Activated CD4-positive, alpha-beta T cell treated with anti-CD3 and anti-CD28 coated beads, Interleukin-2, amount 50 U/mL, for 48 hours (primary cell): ENCODE measurements at regions not wholly inside any gene's neighbourhood (a gene's known extent, or its start where the extent isn't known, plus 50 kb on each side); places are given as distances from the start of the nearest gene placed in this dataset.
"Not testable (repeated sequence)": the region's sequence is repeated elsewhere in the genome, so short reads cannot be mapped to it uniquely, and the experiment has no call there.

Experiments
- DNase-seq, 2 experiments: peaks; one replicate each; pipeline ENCODE4 v3.0.0-alpha.2; 2020

DNA sequence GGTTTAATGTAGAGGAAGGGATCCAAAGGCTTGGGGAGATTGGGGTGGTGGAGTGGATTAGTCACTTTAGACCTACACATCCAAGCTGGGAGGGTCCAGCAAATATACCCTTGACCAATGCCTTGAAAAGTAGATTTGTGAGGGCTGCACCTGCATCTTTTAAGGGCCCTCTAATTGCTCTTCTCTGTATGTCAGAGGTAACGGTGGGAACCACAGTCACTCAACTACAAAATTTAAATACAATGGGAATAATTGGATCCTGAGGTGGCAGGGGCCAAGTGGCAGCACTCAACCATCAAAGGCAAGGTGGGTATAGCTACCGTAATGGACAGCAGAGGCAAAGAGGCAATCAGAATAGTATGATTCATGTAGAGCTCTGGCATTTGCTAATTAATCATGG is 833.7 kb upstream of the ARRDC3 start:
- DNase-seq = not testable (repeated sequence)

DNA sequence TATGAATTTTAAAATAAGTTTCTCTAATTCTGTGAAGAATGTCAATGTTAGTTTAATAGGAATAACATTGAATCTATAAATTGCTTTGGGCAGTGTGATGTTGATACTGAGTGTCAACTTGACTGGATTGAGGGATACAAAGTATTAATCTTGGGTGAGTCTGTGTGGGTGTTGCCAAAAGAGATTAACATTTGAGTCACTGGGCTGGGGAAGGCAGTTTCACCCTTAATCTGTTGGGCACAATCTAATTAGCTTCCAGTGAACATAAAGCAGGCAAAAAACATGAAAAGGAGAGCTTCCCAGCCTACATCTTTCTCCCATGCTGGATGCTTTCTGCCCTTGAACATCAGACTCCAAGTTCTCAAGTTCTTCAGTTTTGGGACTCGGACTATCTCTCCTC is 832.0 kb upstream of the ARRDC3 start:
- no peak for DNase-seq

DNA sequence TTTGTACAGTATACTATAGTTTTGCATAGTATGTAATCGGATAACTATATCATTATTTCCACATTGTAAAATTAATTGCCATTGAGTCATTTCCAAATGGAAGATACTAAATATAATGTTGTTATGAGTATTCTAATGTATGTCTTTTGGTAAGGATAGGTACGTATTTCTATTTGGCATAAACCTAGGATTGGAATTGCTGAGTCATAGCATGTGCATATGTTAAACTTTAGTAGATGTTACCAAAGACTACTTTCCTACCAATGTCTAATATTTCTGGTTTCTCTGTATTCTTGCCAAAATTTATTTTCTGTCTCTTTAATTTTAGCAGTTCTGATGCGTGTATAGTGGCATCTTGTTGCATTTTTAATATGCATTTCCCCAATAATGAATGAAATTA is 825.1 kb upstream of the ARRDC3 start:
- DNase-seq = no peak

DNA sequence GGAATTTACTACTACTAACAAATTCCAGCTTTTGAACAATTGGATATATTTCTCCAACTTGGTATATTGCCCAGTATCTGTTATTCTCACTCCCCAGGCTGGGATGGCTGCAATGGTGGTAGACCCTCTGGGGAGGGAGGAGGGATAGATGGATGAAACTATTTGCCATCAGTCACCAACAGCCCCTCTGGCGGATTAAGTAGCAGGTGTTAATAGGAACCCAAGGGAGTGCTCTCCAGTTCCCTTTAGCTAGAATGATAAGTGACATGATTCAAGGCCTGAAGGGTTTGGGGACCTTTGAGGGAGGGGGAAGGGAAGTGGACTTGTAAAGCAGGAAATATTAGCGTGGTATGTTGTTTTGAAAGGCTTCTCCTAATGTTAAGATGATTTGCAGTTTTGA is 824.0 kb upstream of the ARRDC3 start:
- no peak for DNase-seq

DNA sequence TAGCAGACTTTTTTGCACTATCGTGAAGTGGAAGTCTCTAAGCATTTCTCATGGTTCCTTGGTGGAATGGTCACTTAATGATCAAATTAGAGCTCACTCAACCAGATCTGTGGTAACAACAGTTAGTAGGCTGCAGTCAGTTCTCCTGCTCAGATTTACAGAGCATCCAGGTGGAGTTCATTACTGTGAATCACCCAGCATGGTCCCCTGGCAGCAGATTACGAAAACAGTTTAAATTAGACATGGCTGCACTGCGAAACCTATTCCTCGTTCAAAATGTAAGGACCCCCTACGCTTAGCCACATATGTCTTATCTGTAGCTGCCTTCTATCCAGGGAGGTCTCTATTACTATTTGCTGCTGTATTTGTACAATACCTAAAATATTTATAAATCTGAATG is 823.6 kb upstream of the ARRDC3 start:
- DNase-seq = no peak

DNA sequence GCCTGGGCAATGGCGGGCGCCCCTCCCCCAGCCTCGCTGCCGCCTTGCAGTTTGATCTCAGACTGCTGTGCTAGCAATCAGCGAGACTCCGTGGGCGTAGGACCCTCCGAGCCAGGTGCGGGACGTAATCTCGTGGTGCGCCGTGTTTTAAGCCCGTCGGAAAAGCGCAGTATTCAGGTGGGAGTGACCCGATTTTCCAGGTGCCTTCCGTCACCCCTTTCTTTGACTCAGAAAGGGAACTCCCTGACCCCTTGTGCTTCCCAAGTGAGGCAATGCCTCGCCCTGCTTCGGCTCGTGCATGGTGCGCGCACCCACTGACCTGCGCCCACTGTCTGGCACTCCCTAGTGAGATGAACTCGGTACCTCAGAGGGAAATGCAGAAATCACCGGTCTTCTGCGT is 815.9 kb upstream of the ARRDC3 start:
- not testable (repeated sequence) for DNase-seq

DNA sequence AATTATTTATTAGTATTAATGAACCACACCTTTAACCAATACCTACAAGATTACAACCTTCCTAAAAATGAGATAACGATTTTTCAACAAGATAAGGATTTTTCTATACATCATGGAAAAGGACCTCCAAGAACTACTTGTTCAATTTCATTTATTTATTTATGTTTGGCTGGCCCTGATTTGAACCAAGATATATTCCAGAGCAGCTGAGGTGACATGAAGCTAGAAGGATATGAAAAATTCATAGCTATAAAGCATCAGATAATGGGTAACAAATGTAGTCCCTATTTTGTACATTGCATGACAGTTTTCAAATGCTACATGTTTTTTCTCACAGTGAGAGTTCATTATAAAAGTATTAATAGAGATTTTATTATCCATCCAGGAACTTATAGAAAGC is 798.5 kb upstream of the ARRDC3 start:
- DNase-seq = no peak

DNA sequence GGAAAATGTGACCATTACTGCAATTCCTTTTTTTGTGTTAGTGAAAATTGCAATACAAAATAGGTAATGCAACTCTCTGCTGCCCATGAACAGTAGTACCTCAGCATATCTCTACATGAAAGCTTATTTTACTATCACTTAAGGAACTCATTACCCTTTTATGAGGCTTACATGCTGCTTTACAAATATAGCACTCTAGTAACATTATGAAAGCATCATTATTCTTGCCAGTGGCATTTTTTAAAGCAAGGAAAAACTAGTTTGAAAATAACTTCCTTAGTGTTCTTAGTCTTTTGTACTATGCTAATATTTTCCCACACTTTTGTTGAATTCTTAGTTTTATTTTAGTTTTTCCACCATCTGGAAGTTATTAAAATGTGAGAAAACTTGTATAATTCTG is 797.3 kb upstream of the ARRDC3 start:
- no peak for DNase-seq

DNA sequence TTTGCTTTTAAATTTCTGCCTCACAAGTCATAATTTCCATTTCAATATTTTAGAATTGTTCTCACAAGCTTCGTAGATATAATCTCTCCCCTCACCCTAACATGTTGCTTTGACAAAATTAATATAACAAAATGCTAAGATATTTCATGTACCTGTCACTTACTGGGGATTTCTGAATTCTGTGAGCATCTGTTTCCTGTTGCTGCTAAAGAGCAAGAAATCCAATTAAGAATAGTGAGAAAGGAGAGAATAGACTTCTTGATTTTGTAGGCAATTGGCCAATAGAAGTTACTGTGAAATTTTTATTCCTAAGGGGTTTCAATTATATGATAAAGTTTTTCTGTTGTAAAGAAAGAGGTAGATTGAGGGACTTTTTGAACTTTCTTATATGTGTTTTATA is 796.5 kb upstream of the ARRDC3 start:
- no peak for DNase-seq

DNA sequence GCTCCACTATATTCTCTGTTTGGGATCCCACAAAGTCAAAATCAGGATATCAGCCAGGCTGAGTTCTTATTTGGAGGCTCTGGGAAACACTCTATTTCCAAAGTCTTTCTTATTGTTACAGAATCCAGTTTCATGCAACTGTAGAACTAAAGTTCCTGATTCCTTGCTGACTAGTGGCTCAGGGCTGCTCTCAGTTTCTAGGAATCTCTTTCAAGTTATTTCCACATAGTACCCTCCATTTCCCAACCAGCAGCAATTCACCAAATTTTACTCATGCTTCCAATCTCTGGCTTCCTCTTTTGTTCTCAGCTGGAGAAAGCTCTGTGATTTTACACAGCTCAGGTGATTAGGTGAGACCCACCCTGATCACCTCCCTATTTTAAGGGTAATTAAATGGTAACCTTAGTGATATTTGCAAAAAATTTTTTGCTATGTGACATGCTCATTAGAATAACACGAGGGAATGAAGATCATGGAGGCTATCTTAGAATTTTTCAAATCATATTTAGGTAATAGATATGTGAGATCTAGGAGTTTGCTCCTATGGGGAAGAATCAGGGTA is 794.9 kb upstream of the ARRDC3 start:
- no peak for DNase-seq

DNA sequence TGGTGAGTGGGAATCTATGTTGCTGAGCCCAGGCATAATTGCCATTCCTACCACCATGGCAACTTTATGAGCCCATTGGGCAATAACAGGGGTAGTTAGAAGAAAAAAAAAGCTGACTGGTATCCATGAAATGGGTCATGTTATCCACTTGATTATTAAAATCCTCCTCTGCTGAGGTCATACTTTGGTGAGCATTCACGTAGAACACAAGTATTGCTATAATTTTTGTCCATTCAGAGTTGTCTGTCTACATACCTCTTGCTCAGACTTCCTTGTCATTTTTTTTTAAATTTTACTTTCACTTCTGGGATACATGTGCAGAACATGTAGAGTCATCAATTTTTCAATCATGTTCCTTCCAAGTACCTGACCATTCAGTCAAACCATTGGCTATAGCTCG is 780.8 kb upstream of the ARRDC3 start:
- no peak for DNase-seq

DNA sequence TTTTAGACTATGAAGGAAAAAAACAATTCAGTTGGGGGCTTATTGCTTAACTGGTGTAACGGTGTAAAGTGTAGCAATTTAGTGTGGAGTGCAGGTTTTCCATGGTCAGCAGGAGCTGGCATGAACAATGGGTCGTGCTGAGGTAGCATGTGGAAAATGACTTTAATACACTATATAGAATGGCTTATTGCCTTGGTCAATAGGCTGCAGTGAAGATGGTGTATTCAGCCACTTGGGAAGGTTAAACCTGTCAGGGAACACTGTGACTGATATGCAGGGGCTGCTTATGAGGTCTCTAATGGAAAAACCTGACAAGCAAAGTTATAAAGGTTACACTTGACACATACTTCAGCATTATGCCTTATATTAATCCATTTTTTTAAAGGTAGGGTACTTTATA is 764.7 kb upstream of the ARRDC3 start:
- no peak for DNase-seq

DNA sequence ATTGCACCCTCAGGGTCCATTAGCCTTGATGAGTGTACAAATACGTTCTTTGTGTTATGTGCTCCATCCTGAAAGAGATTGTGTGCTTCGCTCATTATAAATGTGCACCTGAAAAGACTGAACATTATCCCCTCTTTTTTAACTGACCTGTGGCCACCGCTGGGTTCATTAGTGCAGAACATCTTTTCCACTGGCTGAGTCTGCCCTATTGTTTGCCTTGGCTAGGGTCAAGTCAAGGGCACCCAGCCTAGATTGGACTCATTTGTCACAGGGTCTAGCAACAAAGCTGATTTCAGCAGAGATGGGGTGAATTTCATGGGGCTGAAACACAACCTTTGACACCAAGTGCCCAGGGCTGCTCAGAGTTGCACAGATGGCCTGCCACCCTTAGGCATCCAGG is 764.1 kb upstream of the ARRDC3 start:
- no peak for DNase-seq

DNA sequence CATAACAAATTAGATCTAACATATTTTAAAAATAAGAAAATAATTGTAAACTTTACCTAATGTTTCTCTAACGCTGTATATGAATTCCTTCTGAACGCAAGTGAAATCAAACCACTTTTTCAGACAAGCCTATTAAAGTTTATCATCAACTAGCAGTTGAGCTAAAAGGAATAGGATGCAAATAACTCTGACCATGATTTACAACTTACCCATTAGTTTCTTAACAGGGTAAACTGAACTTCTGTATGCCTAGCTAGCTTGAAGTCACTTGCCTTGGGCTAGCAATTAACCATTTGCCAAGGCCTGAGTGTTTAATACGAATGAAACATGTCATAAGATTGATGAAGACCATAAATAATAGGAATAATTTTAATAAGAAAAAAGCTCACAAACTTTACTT is 762.7 kb upstream of the ARRDC3 start:
- no peak for DNase-seq

DNA sequence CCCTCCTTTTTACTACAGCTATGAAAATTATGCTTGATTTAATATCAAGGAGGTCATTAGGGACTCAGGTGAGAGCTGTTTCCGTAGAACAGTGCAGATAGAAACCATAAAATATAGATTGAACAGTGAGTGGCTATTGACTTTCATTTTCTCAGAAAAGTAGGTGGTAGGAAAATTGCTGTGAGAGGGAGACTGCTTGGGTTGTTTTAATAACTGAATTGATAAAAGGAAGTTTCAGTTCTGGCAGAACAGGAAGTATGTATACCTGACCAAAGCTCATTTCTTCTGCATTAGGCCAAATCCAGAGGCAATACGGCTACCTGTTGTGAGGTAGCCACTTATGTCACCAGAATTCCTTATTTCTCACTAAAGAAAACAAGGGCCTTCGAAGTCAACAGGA is 761.7 kb upstream of the ARRDC3 start:
- no peak for DNase-seq

DNA sequence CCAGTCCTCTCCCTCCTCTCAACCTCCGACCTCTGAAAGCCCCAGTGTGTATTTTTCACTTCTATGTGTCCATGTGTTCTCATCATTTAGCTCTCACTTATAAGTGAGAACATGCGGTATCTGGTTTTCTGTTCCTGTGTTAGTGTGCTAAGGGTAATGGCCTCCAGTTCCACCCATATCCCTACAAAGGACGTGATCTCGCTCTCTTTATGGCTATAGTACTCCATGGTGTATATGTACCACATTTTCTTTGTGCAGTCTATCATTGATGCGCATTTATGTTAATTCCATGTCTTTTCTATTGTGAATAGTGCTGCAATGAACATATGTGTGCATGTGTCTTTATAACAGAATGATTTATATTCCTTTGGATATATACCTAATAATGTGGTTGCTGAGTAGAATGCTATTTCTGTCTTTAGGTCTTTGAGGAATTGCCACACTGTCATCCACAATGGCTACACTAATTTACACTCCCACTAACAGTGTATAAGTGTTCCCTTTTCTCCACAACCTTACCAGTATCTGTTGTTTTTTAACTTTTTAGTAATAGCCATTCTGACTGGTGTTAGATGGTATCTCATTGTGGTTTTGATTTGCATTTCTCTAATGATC is 749.3 kb upstream of the ARRDC3 start:
- not testable (repeated sequence) for DNase-seq

DNA sequence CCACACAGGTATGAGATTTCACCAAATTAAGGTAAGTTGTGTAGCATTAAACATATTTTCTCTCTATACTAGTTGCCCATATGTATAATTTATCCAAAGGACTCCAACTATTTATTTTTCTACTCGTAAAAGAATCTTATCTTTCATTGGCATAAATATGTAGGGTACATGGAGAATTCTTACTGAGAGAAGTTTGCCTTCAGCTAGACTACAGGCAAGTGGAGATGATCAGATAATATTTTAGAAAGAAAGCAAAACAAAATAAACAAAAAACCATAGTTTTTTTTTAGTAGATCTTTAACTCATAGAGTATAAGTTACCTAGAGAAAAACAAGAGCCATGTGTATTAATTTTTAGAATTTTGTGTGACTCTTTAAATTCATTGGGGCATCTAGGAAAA is 743.1 kb upstream of the ARRDC3 start:
- DNase-seq = no peak

DNA sequence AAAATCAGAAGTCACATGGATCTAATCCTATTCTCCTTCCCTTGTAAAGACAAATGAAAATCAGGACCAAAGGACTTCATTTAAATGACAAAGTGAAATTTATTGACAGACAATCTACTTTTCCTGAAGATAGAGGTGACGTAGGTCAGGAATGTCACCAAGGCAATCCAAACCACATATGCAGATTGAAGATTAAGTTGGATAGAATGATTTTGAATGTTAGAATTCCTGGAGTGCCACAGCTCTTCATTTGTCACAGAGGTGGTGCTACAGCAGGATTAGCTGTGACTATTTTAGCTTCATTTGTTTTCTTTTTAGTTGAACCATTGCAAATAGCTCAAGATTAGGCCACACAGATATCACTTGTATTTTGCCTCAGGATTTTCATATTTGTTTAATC is 736.0 kb upstream of the ARRDC3 start:
- no peak for DNase-seq

DNA sequence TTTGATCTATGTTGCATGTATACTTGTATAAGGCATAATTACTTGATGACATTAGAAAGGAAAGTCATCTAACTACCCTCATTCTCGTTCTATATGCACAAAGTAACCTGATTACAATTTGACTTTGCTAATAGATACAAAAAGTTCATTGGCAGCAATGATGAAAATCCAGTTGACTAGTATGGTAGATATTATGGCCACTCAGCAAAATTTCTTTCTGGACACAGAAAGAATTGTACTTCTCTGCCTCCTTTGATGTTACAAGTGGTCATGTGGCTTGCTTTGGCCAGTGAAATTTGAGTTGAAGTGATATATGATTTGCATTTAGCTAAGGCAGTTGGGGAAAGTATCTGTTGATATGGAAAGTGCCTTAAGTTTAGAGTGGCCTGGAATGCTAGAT is 723.7 kb upstream of the ARRDC3 start:
- DNase-seq = no peak

DNA sequence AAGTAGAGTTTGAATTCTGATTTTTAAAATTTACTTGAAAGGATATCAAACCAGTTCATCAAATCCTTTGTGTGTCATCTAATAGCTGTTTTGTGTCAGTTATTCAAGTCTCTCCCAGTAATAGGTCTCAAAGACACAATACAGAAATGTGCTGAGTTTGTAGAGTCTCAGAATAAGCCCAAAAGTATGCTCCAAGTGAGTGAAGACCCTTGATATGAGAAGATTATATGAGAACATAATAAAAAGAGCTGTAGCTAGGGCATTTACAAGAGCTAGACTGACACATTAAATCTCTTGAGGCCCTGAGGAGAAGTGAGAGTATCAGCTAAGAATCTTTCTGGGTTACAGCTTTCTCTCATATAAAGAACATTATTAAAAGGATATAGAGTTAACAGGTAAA is 721.0 kb upstream of the ARRDC3 start:
- DNase-seq = no peak

DNA sequence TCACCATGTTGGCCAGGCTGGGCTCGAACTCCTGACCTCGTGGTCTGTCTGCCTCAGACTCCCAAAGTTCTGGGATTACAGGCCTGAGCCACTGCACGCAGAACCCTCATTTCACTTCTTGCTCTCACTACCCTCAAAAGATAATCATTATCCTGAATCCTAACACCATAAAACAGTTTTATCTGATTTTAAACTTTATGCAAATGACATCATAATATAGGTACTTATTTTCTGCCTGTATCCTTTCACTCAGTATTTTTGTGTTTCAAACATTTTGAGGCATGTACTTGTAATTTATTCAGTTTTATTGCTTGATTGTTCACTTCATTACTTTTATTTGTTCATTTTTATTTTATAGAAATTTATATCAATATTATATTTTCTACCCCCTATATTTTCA is 719.2 kb upstream of the ARRDC3 start:
- no peak for DNase-seq

DNA sequence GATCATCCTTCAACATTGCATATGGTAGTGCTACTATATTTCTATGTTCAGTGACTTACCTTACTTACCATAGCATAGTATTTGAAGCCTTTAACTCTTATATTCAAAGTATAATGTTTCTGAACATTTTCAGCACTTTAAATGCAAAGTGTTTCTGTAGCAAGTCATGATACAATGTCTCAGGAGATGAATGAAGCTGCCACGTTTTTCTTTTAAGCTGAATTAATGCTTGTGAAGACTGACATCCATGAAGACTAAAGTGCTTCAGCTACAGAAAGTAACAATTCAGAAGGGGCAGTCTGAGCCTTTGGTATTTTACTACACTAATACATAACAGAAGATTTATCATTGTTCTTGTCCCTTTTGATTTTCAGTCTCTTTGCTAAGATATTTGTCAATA is 709.1 kb upstream of the ARRDC3 start:
- DNase-seq = no peak

DNA sequence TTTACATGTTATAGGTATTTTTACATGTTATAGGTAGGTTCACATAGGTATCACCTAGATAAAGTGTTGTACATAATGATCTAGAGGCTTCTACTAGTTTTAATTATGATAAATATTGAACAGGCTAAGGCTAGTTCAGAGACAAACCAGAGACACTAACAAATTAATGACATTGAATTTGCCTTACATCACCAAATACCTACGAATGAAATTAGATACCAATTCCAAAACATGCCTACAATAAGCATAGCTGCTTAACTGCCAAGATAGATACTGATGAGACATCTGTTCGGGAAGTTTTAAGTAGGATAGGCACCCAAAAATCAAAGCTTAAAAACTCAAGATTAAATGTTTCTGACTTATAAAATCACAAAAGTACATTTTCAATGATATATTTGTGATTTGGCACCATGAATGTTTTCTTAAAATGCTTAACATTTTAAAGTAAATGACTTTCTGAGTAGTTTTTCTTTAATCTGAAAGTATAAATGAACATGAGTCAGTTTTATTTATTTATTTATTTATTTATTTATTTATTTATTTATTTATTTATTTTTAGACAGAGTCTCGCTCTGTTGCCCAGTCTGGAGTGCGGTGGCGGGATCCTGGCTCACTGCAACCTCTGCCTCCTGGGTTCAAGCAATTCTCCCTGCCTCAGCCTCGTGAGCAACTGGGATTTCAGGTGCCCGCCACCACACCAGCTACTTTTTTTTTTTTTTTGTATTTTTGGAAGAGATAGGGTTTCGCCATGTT is 703.1 kb upstream of the ARRDC3 start:
- DNase-seq = no peak

DNA sequence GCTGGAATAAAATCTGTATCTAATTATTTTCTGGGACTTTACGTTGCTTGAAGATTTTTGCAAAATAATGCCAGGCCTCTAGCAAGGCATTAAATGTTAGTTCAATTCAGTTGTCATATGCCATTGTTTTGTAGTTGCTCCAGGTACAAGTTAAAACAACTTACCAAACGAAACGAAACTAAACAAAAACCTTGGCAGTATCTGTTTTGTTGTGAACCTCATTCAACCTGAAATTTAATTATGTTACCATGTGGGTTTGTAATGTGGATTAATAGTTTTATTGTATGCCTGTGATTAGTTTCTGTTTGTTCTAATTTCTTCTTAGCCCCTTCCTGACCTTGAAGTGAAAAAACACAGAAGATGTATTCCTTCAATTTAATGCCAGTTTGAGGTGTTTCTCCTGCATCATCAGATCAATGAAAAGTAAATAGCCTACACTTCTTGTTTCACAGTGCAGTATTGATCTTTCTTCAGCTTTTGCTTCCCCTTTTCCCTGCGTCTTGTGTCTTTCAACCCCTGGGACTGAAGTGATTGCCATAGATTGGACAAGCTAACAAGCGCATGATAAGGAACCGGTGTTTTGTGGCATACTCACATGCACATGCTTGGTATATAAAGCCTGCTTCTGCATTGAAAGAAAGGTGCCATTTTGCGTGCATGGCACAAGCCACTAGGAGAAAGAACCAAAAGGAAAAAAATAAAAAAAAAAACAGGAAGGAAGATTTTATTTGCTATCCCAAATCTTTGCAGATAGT is 699.0 kb upstream of the ARRDC3 start:
- DNase-seq = no peak
